ENCODE measurements at regions not wholly inside any gene's neighbourhood (a gene's known extent, or its start where the extent isn't known, plus 50 kb on each side); places are given as distances from the start of the nearest gene placed in this dataset.
"Not testable (repeated sequence)": the region's sequence is repeated elsewhere in the genome, so short reads cannot be mapped to it uniquely, and the experiment has no call there.

DNA sequence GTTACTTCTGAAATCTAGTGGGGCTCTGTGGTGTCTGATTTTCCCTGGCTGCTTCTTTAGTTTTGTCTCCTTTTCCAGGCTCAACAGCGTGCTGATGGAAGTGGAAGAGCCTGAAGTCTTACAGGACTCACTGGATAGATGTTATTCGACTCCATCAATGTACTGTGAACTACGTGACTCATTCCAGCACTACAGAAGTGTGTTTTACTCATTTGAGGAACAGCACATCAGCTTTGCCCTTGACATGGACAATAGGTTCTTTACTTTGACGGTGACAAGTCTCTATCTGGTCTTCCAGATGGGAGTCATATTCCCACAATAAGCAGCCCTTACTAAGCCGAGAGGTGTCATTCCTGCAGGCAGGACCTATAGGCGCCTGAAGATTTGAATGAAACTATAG, 51.1 kb downstream of the NBPF8 start:
- ATAC-seq = not testable (repeated sequence)

DNA sequence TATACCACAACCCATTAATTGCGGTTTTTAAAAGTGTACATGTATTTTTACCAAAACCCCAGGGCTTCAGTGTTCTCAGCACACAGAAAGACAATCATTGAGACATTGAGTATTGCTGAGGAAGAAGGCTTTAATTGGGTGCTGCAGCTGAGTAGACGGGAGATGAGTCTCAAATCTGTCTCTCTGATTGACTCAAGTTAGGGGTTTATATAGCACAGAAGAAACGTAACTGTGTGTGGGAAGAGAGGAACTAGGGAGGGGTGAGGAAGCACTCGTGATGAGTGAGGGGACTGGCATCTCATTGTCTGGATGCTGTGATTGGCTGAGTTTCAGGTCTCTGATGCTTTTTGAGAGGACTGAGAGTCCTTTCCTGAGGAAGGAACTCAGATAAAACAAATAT, 62.8 kb downstream of the NBPF8 start:
- not testable (repeated sequence) for ATAC-seq

DNA sequence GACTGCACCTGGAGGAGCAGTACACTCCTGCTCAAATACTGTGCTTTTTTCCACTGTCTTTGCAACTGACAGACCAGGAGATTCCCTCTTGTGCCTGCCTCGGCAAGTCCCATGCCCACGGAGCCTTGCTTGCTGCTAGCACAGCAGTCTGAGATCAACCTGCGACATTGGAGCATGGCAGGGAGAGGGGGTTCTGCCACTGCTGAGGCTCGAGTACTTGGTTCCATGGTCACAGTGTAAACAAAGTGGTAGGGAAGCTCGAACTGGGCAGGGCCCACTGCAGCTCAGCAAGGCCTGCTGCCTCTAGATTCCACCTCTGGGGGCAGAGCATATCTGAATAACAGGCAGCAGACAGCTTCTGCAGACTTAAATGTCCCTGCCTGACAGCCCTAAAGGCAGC, 63.6 kb downstream of the NBPF8 start:
- ATAC-seq = not testable (repeated sequence)

DNA sequence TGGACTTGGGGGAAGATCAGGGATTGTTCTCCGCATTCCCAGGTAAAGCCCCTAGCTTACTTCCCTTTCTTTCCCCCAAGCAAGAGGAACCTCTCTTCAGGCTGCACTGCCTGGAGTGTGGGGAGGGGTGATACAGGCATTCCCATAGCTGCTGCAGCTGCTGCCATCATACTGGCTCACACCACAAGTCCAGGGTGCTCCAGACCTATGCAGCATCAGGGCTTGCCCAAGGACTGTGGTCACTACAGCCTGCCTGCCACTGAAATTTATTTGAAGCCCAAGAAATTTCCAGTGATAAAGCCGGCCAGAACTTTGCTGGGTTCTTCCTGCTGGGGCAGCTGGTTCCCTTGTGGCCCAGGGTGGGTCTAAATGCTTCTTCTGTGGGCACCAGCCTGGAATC, 72.7 kb downstream of the NBPF8 start:
- ATAC-seq = not testable (repeated sequence)

DNA sequence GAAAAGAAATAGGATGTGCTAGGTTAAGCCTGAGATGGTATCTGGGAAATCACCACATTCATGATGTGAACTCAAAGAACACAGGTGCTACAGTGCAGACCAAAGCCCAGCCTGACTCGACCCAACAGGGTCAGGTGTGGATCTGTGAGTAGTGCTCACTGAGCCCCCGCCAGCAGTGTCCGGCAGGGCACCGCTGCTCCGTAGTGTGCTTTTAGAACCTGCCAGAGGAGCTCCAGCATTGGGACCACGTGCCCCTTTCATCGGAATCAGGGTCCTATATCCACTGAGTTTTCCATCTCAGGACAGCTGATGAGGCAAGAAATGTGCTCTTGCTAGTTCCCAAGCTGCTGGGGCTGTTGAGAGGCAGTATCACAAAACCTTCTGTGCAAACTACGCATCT, 74.4 kb downstream of the NBPF8 start:
- ATAC-seq = not testable (repeated sequence)

DNA sequence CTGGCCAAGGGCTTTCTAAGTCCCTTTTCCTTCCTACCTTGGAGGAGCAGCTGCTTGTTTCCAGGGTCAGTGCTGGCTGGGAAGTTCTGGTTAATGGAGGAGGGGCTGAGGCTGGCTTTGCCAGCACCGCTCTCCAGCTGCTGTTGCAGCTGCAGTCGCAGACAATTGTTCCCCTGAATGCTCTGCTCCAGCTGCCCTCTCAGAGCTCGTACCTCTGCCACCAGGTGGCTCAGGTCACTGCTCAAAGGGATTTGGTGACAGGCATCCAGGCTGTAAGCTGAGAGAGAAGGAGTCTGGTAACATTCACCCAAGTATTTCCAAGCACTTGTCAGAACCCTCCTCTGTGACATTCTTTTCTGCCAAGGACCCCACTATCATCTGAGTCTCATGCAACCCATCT, 82.3 kb downstream of the NBPF8 start:
- not testable (repeated sequence) for ATAC-seq

DNA sequence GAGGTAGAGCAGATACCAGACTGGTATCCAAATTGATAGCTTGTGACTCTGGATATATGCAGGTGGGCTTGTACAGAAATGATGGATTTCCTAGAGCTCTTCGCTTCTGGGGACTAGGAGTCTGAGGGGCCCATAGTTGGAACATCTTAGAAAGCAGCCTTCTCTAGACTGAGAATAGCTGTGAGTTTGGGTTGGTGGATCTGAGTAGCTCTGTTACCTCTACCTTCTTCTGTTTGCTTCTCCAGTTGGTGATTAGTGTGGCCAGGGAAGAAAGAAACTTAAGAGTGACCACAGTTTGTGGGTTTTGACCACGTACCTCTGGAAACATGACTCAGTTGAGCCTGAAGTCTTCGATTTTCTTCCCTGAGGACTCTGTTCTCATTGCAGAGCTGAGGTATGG, 88.4 kb downstream of the NBPF8 start:
- not testable (repeated sequence) for ATAC-seq

DNA sequence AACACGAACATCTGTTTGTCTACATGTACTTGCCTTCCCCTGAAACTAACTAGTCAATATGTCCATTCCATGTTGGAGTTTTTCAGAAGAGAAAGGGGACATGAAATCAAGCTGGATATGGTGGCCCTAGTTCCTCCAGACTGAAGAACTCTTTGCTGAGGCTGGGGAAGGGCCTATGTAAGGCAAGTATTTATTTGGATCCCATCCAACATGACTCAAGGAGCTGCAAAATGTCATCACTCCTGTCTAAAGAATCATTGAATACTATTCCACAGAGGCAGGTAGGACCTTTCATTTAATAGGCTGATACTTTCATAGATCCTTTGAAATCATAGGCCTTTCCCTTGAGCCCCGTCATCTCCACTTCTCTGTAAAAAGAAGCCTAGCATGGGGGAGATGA, 91.5 kb downstream of the NBPF8 start:
- peak; percentile 79 for ATAC-seq

DNA sequence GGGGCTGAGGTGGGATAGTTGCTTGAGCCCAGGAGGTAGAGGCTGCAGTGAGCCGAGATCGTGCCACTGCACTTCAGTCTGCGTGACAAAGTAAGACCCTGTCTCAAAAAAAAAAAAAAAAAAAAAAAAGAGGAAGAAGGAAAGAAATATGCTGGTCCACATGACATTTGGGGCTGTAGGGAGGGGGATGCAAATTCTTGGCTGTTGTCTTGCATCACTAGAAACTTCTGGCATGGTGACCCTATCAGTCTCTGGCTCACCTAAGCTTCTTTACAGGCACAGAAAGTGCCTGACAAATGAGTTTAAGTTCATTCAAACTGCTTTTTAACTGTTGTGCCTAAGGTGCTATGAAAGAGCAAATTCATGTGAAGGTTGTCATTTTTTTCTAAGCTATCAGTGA, 93.5 kb downstream of the NBPF8 start:
- not testable (repeated sequence) for ATAC-seq

DNA sequence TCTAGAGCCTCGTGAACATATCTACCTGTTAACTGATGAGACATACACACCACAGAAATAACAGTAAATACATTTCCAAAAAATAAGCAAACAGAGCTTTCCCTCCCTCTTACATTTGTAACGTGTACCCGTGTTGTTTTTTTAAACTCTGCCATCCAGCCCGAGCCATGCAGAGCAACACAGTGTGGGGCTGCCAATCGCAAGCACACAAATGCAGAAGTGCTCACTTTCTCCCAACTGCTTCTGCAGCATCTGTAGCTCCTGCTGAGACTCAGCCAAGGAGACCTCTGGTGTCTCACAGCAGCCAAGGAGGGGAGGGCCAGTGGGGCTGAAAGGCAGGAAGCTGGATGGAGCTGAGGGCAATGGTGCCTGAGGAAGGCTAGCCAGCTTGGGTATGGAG, 94.4 kb downstream of the NBPF8 start:
- ATAC-seq = not testable (repeated sequence)

DNA sequence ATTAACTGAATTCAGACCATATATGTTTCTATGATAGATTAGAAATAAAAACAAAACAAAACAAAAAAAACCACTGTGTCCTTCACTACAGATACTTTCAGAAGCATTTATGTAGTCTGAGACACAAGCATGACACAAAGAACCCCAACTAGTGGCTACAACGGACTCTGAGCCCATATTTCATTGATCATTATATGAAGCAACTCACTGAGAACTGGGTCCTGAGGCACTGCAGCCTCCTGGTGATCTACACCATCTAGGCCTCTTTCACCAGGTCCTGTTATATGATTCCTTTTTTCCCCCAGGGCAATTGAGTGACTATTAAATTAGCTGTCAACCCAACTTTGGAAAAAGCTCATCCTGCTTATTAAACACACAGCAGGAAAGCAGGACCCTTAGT, 98.3 kb downstream of the NBPF8 start:
- ATAC-seq = not testable (repeated sequence)

DNA sequence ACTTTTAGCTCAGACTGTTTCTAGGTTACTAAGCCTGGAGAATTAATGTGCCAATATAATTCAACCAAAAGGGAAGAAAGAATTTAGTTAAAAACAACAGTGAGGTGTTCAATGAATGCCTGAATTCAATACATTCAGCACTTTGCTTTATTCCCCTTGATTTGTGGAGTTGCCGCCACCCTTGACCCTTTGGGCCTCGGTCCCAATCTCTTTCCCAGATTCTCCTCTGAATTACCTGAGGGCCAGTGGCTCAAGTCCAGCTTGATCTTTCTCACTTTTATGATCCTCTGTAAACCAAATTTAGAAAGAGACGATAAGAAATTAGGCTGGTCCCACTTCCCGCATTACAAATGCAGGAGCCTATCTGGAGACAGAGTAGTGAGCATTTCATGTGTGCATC, 98.7 kb downstream of the NBPF8 start:
- not testable (repeated sequence) for ATAC-seq

DNA sequence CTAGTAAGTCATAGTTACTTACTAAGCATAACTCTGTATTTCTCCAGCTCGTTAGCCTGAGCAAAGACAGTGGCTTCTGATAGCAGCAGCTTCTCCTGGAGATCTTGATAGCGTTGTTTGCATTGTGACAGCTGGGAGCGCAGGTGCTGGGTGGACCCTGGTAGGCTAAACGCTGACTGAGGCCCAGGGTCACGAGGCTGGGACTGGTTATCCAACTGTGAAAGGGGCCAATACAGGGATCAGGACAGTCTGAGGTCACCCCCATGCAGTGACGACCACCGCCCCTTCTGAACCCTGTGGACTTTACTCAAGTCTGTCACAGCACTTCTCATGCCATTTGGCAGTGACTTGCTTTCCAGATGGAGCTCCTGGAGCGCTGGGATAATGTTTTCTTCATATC, 104.4 kb downstream of the NBPF8 start:
- ATAC-seq = not testable (repeated sequence)

DNA sequence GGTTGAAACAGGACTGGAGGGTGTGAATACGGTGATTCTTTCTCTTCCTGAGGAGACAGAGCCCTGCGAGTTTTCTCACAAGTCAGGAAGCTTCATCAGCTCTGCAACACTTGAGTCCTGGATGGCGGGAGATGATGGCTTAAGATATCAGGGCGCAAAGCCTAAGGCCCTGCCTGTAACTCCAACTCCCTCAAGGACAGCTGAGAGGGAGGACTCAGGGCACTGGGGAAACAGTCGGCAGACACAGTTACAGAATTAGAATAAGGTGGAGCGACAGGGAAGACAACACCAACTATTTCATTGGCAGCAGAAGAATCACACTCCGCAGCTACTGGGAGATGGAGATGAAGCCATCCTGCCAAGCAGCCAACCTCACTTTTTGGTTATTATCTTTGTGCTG, 109.6 kb downstream of the NBPF8 start:
- ATAC-seq = not testable (repeated sequence)

DNA sequence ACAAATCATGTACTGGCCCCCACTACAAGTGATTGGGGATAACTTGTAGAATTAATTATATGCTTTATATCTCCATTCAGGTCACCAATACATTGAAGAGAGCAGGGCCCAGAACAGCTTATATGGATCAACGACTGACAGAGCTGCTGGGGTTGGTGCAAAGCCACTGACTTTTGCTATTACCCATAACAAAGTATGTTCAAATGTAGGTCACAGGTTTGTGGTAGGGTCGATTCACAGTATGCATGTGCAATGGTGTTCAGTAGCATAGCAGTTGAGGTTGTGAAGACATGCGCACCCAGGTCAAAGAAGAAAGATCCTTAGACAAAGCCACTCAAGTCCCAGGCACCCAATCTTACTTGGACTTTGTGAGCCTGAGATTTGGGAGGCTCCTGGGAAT, 110.6 kb downstream of the NBPF8 start:
- not testable (repeated sequence) for ATAC-seq

DNA sequence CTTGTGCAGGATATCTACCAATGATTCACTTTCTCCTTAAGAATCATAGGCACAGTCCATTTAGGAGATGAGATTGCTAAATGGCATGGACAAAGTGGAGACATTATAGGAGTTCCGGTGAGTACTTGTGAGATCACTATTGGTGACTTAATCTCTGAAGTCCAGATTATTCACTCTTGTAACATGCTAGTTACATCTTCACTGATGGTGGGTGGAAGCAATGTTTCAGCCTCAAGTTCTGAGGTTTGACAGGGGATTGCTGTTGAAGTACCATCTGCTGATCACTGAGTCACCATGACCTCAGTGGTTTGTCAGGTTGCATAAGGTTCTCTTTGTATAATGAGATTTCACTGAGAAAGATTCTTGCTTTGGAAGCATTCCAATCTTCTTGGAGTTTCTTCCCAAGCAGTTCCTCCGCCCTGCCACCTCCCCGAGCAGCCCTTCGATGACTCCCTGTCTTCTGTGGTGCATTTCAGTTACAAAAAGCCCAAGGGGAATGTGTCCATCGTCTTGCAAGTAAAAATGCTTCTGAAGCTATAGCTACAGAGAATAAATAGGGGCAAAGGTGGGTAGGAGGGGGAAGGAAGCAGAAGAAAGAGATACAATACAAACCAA, 114.7 kb downstream of the NBPF8 start:
- peak; percentile 87 for ATAC-seq

DNA sequence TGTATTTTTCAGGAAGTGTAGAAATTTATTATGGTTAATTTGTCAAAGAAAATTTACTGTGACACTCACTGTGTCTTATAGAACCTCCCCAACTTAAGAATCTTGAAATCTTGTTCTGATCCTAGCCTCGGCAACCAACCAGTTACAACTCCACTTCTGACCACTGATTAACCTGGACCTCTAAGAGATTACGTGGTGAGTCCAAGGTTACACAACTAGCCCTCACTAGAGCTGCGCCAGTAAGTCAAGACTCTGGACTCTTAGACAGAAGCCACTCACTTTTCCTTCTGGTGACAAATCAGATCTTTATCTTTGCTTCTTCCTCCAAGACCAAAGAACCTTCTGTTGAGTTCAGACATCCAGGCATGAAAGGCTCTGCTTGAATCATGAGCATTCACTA, 116.6 kb downstream of the NBPF8 start:
- not testable (repeated sequence) for ATAC-seq

DNA sequence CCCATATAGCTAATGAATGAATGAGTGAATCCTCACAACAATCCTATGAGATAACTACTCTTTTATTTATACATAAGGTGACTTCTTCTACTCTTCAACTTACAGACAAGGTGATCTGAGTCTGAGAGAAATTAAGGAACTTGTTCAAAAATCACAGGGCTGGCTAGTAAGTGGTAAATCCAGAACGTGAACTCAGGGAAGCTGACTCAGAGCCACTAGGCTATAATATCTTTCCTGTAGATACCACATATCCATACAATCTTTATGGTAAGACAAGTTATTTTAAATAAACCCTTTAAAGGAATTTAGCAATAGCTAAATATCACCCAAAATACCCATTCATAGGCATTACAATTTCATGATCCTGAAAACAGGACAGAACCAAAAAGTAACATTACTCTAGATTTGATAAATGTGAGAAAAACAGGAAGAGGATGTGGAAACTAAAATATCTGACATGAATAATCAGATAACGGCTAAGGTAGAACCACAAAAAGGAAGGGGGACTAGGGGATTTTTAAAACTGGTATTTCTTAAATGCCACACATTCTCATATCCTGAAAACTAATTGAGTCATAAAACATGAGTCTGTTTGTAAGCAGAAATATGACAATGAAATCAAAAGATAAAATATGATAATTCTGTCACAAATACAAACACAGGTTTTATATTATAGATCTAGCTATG, 119.7 kb downstream of the NBPF8 start:
- ATAC-seq = peak; percentile 3; the same call in 1 of the 3 replicates

DNA sequence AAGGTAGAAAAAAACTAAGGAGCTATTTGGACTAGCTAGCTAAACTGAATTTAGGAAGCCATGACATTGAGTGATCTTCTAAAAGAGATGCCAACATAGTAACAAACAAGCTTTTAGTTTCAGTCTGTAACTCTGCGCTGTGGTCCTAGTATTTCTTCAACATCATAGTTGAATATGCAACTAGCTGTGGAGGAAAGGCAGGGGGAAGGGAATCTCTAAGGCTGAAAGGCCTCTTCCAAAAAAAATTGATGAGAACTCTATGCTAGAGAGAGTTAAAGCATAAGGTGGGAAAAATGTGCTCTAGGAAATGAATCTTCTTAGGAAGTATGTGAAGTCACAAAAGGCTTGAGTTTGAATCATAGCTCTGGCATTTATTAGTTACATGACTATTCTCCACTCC, 120.2 kb downstream of the NBPF8 start:
- peak; percentile 79 for ATAC-seq

DNA sequence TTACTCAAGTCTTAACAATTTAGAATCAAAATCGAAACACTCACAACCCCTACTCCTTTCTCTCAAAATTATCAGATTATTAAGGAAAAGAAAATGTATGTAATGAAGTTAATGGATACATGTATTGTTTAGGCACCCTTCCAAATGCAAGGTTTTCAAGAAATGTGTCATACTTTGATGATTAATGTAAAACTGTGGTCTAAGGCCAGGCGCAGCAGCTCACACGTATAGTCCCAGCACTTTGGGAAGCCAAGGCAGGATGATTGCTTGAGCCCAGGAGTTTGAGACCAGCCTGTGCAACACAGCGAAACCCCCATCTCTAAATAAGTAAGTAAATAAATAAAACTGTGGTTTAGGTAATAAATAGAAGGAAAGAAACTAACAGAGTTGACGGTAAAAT, 126.6 kb downstream of the NBPF8 start:
- ATAC-seq = peak; percentile 28; the same call in 2 of the 3 replicates

DNA sequence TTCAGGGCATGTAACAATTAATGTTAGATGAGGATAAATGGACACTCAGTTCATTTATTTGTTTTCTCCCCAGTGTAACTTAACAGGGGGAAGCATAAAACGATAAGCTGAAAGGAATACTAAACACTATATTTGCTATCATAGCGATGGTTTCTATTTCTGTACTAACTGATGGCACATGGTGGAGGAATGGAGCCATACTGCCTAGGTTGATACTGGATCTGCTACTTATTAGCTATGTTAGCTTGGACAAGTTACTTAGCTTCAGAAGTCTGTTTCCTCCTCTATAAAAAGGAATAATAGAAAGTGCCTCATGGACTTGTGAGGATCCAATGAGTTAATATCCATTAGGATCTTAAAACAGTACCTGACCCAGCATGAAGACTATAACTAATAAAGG, 127.5 kb downstream of the NBPF8 start:
- peak; percentile 35 for ATAC-seq

DNA sequence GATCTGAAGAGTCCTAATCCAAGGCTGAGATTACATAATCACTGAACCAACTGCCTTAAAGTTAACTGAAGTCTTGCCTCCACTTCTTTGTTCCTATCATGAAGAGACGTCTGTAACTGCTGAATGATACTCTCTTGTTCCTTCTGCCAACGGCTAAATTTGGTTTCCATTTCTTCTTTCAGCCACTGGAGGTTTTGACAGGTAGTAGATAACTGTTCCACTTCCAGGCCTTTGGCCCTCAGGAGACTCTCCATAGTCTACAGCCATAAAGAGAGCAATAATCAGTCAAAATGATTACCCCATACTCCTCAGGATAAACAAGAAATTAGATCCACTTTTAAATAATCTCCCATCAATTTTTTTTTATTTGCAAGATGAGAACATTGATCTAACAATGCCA, 128.1 kb downstream of the NBPF8 start:
- not testable (repeated sequence) for ATAC-seq

DNA sequence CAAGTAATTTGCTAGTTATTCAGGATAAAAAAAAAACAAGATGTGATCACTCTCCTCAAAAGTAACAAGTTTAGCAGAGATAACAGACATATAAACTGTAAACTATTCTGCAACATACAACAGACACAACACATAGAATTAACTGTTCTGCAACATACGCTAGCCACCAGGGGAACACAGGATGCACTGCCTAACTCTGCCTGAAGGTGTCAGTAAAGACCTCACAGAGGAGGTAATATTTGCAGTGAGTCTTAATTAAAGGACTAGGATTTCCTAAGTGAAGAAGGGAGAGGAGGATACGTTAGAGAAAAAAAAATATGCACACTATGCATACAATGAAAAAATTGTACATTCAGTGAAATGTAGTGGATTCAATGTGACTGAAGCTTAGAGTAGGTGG, 129.6 kb downstream of the NBPF8 start:
- ATAC-seq = peak; percentile 93

DNA sequence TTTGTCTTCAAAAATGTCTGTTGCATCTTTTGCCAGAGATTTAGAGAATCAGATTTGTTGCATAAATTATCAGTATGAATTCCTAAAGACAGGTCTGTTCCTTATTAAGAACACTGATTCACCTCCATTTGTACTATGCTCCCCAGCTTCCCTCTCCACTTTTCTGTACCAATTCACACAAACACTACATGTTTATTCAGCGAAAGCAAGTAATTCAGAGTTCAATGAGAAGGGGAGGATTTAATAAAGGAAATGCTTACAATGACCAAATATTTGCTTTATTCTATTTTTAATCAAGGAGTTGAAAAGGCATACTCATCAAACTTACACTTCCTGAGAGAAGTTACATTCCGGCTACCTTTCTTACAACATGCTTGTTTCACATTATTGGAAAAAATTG, 135.5 kb downstream of the NBPF8 start:
- peak; percentile 44 for ATAC-seq

DNA sequence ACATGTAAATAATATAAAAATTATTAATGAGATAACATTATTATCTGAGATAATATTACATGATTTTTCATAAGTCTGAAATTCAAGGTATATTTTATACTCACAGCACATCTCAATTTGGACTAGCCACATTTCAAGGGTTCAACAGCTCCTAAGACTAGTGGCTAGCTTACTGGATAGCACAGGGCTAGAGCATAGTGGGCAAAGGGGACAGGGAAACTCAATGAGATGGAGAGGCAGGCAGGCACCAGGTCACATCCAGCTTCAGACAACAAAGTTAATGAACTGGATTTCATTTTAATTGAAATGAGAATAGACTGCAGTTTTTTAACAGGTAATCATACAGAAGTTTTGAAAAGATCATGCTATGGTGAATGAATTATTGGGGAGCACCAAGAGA, 137.4 kb downstream of the NBPF8 start:
- not testable (repeated sequence) for ATAC-seq
